BJ (cell line): ENCODE measurements at regions not wholly inside any gene's neighbourhood (a gene's known extent, or its start where the extent isn't known, plus 50 kb on each side); places are given as distances from the start of the nearest gene placed in this dataset.

Experiments used
- CTCF ChIA-PET: fragments of 350-600 bp; formaldehyde crosslinking; extraction: SDS; loops from one replicate; lab custom pipeline; 2021; ENCODE audit warnings: antibody characterized with exemption, inconsistent platforms; lab: Yijun Ruan, JAX
- POLR2A ChIA-PET: fragments of 300-600 bp; sonication (Branson Sonifier 250); formaldehyde crosslinking; extraction: SDS; loops from one replicate; lab custom pipeline; 2021; ENCODE audit warnings: antibody characterized with exemption; lab: Charles Lee
- DNase-seq: peaks from one replicate; pipeline ENCODE4 v3.0.0-alpha.2; 2011; ENCODE audit warnings: low read depth
- H3K27me3 ChIP-seq: 2 replicates; pipeline ENCODE4 v1.6.0; 2011; ENCODE audit warnings: low read length; ENCODE audit not compliant: control insufficient read depth, insufficient read depth
- H3K36me3 ChIP-seq: 2 replicates; pipeline ENCODE4 v1.5.1; 2011; ENCODE audit warnings: low read length; ENCODE audit not compliant: control insufficient read depth, insufficient read depth
- H3K4me3 ChIP-seq: 2 replicates; pipeline ENCODE4 v1.5.1; 2011; ENCODE audit warnings: low read depth, mild to moderate bottlenecking, control low read depth, low read length
- CTCF ChIP-seq: IDR thresholded peaks from 2 replicates; pipeline ENCODE4 v1.5.1; 2011; ENCODE audit warnings: low read depth, mild to moderate bottlenecking, control low read depth, inconsistent platforms, low read length, moderate library complexity; ENCODE audit not compliant: insufficient read depth

- TF ChIP-seq CTCF = no peak
- CTCF ChIA-PET = interaction anchor here (0.6 kb wide), 1 partner anchor 9 kb away, joined by 3 read pairs; no protein-coding TSS in a partner anchor
- DNase-seq = no peak
- H3K36me3 ChIP-seq = no peaks in the 10 kb centered on the region
- no peak overlapping the region for H3K4me3 ChIP-seq
- POLR2A ChIA-PET = no interaction called here
- no peaks in the 10 kb centered on the region for H3K27me3 ChIP-seq
Measured at GRCh38 chr2:172342078-172342477, 85.3 kb upstream of the ITGA6 start.

- CTCF ChIA-PET = interaction anchor here (0.6 kb wide), 1 partner anchor 8 kb away, joined by 3 read pairs; no protein-coding TSS in a partner anchor
- H3K27me3 ChIP-seq = no peaks in the 10 kb centered on the region
- H3K36me3 ChIP-seq = no peaks in the 10 kb centered on the region
- no peak for TF ChIP-seq CTCF
- POLR2A ChIA-PET = no interaction called here
- DNase-seq = no peak
- no peak overlapping the region for H3K4me3 ChIP-seq
Measured at GRCh38 chr2:172342611-172343010, 84.8 kb upstream of the ITGA6 start.

- POLR2A ChIA-PET = no interaction called here
- Histone ChIP-seq H3K4me3 (no peak overlapping the region), H3K36me3 (no peaks in the 10 kb centered on the region), H3K27me3 (no peaks in the 10 kb centered on the region)
- DNase-seq = no peak
- no peak for TF ChIP-seq CTCF
- CTCF ChIA-PET = no interaction called here
Measured at GRCh38 chr2:172344159-172344558, 83.2 kb upstream of the ITGA6 start.

- DNase-seq = no peak
- TF ChIP-seq CTCF = no peak
- no peaks in the 10 kb centered on the region for H3K36me3 ChIP-seq
- ChIA-PET POLR2A (no interaction called here), CTCF (interaction anchor here (0.8 kb wide), 1 partner anchor 173 kb away, joined by 3 read pairs; no protein-coding TSS in a partner anchor)
- H3K4me3 ChIP-seq = no peak overlapping the region
- H3K27me3 ChIP-seq = no peaks in the 10 kb centered on the region
Measured at GRCh38 chr2:172345956-172346555, 81.3 kb upstream of the ITGA6 start.

GRCh38 chr2:172348555-172349288 is 78.7 kb upstream of the ITGA6 start:
- Histone ChIP-seq H3K4me3 (no peak overlapping the region), H3K27me3 (no peaks in the 10 kb centered on the region), H3K36me3 (no peaks in the 10 kb centered on the region)
- ChIA-PET CTCF (no interaction called here), POLR2A (no interaction called here)
- DNase-seq = no peak
- TF ChIP-seq CTCF = no peak
